ENCODE measurements at regions not wholly inside any gene's neighbourhood (a gene's known extent, or its start where the extent isn't known, plus 50 kb on each side); places are given as distances from the start of the nearest gene placed in this dataset.

DNA sequence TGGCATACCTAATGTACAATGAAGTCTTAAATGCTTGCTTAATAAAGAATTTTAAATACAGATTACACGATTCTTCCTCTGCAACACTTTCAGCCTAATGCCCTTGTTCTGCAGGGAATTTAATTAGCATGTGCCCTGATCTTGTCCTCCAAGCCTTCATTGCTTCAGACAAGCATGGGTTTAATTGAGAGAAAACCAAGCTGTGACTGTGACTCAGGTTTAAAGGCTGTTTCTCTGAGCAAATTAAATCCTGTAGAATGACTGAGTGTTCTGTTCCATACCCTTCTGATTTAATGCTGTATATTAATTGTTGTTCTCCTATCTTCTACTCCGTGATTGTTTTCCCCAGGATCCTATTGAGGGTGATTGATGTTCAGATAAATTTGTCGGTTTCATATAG is 269.0 kb upstream of the PRMT6 start:
- no peak for DNase-seq

DNA sequence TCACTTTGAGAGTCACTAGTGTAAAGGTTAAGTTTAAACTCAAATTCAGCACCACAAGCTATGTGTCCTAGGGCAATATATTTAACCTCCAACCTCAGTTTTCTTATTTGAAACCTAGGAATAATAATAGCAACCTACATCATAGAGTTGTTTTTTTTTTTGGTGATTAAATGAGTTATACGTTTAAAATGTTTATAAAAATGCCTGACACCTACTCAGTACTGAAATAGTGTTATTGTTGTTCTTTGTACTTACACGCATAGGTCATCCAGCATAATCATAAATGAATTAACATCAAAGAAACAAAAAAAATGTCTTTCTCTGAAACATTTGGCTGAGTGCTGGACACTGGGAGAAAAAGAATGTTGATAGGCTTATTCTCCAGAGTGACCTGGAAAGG is 266.8 kb upstream of the PRMT6 start:
- DNase-seq: no peak

DNA sequence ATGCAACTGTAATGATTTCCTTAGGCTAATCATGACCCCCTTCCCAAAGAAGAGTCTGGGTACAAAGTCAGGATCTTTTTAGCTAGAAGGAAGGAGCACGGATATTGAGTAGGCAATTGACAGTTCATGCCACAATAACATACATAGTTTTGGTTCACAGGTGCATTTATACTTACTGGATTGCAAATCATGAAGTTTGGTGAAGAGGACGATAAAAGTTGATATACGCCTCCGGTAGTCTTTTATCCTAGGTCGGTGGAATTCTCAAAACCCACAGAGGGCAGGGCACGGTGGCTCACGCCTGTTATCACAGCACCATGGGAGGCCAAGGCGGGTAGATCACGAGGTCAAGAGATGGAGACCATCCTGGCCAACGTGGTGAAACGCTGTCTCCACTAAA is 265.4 kb upstream of the PRMT6 start:
- no peak for DNase-seq

DNA sequence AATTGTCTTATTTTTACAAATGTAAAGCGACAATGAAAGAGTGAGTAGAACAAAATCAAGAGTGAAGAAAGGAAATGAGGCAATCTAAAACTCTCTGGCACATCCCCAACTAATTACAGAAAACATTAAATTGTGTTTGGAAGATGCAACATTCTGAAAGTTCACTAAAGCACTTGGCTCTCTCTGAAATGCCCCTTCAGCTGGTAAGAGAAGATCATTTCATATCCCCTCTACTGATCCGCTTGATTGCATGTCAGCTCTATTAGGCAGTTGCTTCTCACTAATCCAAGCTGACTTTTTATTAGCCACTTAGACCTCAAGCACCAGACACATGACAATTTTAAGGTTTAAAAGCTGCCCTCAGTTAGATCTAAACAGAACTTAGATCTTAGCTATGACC is 262.8 kb upstream of the PRMT6 start:
- DNase-seq: no peak

DNA sequence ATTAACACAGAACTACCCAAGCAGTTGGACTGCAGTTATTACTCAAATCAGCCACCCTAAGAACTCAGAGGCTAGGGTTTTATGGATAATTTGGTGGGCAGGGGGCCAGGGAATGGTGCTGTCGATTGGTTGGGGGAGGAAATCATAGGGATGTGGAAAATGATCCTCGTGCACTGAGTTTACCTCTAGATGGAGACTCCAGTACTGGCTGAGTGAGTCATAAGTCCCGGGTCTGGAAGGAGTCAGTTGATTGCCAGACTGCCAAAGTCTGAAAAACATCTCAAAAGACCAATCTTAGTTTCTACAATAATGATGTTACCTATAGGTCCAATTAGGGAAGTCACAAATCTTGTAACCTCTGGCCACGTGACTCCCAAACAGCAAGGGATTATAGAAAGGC is 257.5 kb upstream of the PRMT6 start:
- no peak for DNase-seq

DNA sequence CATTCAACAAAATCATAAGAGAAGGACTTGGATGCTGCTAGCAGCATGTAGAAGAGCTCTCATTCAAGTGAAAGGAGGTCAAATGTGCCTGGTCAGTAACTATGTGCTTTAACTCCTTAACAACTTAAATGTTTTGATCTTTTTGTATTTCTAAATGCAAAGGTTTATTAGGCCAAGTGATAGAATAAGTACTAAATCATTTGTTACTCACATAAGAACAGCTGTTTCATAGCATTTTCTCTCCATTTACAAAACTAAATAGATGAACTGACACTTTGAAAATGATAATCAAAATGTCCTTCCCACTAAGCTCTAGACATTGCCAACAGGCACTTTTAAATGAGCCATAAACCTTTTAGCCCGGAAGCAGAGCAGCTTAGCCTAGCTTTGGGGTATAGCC is 254.3 kb upstream of the PRMT6 start:
- DNase-seq: no peak

DNA sequence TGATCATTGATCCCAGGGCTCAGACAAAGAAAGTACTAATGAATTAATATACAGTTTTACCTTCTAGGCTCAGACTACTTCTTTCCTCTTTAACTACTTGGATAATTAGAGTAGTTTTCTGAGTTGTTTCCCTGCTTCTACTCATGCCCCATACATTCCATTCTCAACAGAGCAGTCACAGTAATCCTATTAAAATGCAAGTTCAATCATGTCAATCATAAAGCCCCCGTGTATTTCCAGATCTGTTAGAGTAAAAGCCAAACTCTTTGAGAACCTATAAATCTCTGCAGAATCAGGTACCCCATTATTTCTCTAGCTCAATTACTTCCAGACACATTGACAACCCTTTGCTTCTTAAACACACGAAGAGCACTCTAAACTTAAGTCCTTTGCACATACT is 242.1 kb upstream of the PRMT6 start:
- DNase-seq: no peak

DNA sequence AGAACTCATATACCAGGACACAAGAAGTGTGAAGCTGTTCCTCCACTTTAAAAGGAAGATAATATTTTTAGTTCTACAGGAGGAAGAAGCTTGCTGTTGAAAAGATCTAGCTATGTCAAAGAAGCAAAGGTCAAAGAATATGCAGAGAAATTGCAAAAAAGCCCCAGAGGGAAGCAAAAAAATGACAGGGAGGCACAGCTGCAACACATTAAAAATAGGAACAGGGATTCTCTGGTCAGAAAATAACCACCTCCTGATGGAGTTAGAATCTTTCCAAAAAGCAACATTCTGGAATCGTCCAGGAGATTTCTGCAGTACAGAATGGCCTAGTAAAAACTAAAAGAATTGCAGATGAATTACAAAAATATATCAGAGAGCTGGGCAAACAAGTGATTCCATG is 238.9 kb upstream of the PRMT6 start:
- no peak for DNase-seq

DNA sequence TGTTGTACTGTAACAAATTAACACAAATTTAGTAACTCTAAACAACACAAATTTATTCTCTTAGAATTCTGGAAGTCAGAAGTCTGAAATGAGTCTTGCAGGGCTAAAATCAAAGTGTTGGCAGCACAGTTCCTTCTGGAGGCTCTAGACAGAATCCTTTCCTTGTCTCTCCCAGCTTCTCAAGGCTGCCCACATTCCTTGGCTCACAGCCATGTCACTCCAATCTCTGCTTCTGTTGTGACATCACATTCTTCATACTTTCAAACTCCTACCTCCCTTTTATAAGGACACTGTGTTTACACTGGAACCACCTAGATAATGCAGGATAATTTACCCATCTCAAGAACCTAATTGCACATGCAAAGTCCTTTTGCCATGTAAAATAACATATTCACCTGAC is 225.0 kb upstream of the PRMT6 start:
- no peak for DNase-seq

DNA sequence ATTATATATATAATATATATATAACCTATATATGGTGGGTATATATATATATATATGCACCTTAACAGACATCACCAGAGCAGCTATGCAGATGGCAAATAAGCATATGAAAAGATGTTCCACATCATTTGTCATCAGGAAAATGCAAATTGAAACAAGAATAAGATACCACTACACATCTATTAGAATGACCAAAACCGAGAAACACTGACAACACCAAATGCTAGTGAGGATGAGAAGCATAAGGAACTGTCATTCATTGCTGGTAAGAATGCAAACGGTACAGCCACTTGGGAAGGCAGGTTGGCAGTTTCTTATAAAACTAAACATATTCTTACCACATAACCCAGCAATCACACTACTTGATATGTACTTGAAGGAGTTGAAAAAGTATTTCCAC is 219.8 kb upstream of the PRMT6 start:
- DNase-seq: no peak

DNA sequence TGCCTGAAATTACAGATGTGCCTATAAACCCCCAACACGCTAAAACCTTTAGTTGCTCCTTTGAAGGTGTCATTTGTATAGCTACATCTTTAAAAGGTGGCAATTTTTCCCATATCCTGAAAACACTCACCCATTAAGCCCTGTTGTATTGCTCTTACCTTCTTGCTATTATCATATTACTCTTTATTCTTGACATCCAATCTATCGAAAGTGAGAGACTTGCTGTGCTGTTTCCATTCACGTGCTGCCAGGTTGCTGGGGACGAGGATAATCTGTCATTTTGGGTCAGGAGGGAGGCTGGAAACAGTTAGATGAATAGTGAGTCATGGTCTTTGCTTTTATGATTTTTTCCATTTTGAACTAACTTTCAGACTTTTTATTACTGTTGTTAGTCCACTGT is 213.0 kb upstream of the PRMT6 start:
- no peak for DNase-seq

DNA sequence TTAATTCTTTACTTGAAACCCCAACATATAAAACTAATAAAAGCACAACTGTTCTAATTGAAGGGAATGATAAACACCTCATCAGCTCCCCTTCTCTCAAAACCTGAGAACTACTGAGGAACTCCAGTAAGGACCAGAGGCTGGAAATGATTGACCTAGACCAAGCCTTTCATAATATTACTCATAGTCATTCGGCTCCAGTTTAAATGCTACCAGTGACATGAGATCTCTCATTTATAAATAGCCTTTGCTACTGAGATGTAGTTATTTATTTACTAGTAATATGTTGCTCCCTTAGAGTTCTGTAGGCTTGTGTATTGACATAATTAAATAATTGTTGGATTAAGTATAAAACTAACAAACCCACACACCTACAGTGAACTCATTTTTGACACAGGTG is 209.8 kb upstream of the PRMT6 start:
- DNase-seq: no peak

DNA sequence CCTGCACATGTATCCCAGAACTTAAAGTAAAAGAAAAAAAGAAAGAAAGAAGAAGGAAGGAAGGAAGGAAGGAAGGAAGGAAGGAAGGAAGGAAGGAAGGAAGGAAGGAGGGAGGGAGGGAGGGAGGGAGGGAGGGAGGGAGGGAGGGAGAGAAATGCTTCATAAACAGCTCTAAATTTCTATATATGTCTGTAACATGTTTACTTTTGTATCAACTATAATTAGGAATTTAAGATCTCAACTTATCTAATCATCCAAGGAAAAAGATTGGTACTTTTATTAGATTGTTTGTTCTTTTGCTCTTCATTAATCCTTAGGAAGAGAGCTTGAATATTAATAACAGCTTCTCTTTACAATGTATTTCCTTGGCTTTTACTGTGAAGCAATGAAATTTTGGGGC is 195.4 kb upstream of the PRMT6 start:
- no peak for DNase-seq

DNA sequence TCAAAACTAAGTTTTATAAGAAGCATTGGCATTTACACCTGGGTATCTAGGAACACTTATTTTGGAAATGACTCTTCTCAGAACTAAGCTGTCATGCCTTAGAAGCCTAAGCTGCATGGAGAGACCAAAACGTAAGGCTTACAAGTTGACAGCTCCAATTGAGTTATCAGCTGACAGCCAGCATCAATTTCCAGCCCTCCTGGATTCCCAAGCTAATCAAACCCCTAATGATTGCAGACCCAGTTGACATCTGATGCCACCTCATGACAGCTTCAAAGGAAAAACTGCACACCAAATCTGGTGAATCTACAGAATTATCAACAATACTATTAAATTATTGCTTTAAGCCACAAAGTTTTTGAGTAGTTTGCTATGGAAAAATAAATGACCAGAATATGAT is 187.6 kb upstream of the PRMT6 start:
- DNase-seq: no peak

DNA sequence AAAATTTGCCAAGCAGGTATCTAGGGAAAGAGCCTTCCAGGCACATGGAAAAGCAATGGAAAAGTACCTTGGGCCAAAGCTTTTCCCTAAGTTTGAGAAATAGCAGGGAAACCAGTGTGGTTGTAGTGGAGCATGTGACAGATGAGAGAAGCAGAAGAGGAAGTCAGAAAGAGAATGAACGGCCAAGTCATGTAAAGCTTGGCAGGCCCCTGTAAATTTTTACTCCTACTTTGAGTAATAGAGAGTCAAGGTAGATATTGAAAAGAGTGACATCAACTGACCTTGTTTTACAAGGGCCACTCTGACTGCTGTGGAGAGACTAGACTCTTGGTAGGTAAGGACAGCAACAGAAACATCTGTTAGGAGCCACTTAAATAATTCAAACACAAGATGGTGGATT is 180.9 kb upstream of the PRMT6 start:
- DNase-seq: no peak

DNA sequence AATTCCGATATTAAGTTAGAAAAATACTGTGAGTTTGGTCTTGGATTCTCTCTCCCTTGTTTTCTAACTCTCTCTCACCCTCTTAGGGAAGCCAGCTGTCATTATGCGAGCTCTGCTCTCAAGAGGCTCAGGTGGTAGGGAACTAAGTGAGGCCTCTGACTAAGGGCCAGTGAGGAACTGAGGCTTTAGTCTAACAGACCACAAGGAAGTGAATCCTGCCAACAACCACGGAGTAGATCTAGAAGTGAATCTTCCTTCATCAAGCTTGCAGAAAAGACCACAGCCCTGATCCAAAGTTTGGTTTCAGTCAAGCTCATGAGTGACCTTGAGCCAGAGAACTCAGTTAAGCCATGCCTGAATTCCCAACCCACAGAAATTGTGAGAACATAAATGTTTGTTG is 180.1 kb upstream of the PRMT6 start:
- no peak for DNase-seq

DNA sequence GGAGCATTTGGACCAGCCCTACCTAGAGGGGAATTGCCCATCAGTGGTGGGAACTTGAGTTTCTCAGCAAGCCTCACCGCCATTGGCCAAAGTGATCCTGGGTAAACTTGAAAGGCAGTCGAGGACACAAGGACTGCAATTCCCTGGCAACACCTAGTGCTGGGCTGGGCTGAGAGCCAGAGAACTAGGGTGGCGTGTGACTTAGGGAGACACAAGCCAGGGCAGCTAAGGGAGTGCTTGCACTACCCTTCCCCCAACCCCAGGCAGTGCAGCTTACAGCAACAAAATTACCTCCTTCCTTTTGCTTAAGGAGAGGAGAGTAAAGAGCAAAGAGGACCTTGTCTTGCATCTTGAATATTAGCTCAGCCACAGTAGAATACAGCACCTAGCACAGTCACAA is 176.9 kb upstream of the PRMT6 start:
- no peak for DNase-seq

DNA sequence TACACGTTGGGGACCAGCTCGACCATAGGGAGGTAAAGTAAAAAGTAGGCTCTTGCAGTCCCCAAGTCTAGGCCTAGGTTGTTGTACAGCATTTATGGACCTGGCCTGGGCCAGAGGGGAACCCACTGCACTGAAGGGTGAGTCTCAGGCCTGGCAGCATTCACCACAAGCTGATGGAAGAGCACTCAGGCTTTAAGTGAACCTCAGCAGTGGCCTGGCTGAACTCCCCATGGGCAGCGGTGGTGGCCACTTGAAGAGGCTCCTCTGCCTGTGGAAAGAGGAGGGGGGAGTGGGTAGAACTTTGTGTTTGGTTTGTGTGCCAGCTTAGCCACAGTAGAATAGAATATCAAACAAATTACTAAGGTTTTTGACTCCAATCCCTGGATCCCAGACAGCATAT is 176.2 kb upstream of the PRMT6 start:
- DNase-seq: no peak

DNA sequence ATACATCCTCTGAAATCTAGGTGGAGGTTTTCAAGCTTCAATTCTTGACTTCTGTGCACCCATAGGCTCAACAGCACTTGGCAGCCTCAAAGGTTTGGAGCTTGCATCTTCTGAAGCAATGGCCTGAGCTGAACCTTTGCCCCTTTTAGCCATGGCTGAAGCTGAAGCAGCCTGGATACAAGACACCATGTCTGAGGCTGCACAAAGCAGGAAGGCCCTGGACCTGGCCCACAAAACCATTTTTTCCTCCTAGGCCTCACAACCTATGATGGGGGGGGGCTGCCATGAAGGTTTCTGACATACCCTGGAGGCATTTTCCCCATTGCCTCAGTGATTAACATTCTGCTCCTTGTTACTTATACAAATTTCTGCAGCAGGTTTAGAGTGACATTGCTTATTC is 173.3 kb upstream of the PRMT6 start:
- DNase-seq: no peak

DNA sequence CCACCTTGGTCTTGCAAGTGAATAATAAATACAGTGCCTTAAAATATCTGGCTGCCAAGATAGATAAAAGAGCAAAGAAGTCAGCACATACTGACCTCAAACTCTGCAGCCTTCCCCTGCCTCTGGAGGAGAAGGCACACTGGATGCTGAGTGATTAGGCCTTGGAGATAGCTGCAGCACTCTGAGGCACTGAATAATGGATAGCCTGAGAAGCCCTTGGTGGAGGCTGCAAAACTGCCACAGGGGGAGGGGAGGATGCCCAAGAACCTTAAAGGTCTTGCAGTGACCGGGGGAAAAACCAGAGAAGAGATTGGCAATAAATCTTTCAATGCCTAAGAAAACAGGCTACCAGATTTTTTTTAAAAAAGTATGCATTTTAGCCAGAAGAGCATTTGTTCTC is 167.4 kb upstream of the PRMT6 start:
- no peak for DNase-seq

DNA sequence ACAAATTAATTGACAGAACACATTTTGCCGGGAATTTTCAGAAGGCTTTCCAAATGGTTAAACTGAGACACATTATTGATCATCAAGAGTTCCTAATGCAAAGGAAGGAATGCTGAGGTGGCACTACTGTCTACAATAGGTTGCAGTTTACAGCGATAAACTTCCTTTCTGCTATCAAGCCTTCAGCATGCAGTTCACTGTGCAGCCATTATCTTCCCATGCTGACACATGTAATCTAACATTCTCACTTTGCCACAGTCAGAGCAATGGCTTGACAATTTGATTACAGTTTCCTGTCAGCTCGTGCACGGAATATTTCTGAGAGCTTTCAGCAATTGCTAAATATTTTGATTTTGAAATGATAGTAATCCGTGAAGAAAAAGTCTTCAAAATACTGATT is 166.9 kb upstream of the PRMT6 start:
- DNase-seq: no peak

DNA sequence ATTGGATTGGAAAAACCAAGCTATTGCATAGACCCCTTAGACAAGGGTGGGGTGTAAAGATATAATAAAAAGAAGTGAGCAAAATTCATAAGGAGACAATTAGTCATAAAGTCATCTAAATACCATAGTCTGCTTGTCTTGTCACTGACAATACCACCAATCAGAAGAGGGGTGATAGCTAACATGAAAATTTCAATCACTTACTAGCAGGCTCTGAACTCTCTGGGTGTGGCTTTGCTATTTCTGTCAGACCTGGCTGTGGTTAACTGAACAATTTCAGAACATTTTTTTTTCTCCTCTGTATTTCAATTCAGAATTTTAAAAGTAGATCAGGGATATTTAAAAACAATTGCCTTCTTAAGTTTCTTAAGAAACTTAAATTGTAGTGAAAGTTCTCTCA is 158.5 kb upstream of the PRMT6 start:
- no peak for DNase-seq

DNA sequence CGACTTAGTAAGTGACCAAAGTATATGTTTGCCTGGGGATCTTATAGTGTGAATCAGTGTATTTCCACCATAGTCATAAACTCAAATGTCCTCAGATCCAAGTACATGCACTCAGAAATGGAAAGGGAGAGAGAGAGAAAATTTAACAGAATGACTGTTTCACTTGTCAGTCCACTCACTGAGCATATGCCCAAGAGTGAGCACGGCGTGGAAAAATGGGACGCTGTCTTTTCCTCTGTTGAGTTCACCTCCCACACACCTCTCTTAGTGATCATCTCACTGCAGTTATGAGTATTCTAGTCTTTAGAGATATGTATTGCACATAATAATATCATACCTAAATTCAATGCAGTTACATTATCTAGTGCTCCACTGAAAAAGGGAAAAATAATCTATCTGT is 156.8 kb upstream of the PRMT6 start:
- no peak for DNase-seq

DNA sequence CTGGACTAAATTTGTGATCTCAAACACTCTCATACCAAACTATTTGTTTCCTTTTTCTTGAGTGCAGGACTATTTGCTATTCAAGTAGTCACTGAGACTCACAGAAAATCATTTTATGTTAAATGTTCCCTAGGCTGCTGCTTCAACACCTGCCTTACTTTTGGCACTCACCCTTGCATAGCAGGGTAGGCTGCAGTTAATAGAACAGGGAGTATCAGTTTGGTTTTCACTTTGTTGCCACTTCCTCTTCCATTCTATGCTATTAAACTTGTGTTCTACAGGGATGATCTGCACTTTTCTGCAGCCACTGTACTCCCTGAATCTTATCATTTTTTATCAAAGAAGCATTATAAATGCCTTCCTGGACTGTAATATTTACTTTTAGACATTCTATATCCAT is 148.7 kb upstream of the PRMT6 start:
- DNase-seq: no peak

DNA sequence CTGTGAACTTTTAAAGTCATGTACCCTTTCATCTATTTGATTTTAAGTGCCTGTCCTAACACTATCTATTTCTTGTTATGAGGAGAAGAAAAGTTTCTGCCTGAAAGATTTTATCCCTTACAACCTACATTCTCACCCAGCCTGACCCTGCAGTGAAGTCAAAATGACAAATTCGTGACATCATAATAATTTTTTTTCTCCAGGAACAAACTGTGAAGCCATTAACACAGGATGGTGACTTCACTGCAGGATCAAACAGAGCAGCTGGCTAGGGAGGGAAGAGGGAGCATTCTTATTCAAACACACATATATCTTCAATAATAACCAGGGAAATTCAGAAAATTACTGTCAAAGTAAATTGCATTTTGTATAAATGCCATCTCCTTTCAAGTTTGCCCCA is 147.8 kb upstream of the PRMT6 start:
- no peak for DNase-seq

DNA sequence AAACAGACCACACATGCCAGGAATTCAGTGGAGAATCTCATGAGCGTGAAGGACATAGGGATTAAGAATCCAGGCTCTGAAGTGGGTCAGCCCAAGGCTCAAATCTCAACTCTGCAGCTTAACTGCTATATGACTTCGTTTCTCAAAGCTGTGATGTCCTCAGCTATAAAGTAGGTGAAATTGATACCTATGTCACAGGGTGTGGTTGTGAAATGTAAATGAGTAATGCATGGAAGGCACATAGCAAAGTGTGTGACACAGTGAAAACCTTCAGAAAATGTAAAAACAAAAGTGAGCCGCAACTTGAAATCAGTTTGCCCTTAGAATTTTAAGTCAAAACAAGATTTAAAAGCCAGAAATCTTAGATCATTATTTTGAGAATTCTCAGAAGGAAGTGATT is 145.7 kb upstream of the PRMT6 start:
- DNase-seq: no peak
